ENCODE measurements at regions not wholly inside any gene's neighbourhood (a gene's known extent, or its start where the extent isn't known, plus 50 kb on each side); places are given as distances from the start of the nearest gene placed in this dataset.

- TF ChIP-seq POLR2A (IDR thresholded peaks at IDR 0.05; ENCODE audit: low read length), result no peak
- no peak for TF ChIP-seq GATA1 (IDR thresholded peaks at IDR 0.05; ENCODE audit: low read depth, low read length)
Observed at GRCh38 chr16:73703891-73704290, 592.7 kb upstream of the PSMD7 start.
